ENCODE measurements at regions not wholly inside any gene's neighbourhood (a gene's known extent, or its start where the extent isn't known, plus 50 kb on each side); places are given as distances from the start of the nearest gene placed in this dataset.

DNA sequence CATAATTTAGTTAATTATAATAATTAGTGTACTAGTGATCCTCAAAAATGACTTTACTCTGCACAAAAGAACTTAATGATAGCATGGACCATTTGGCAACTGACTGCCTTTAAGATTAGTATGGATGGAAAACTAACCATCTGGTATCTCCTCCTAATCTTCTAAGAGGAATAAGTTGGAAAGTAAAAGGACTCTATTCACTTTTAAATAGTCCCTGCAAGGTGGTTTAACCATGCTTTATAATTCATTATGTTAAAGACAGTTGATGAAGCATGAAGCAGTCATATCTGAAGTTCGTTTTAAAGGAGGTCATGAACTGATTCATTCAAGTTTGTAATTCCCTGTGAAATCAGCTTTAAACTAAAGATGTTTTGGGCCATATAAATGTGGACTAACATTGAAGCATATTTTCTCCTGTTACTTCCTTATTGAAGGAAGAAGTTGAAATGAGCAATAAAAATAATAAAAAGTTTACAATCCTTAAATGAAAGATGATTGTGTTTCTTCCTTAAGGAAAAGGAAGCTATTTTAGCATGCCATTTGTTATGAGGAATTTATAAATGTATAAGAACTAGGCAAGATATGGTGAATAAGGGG, 446.0 kb downstream of the XIRP2 start:
- TF ChIP-seq, protein P1, sequence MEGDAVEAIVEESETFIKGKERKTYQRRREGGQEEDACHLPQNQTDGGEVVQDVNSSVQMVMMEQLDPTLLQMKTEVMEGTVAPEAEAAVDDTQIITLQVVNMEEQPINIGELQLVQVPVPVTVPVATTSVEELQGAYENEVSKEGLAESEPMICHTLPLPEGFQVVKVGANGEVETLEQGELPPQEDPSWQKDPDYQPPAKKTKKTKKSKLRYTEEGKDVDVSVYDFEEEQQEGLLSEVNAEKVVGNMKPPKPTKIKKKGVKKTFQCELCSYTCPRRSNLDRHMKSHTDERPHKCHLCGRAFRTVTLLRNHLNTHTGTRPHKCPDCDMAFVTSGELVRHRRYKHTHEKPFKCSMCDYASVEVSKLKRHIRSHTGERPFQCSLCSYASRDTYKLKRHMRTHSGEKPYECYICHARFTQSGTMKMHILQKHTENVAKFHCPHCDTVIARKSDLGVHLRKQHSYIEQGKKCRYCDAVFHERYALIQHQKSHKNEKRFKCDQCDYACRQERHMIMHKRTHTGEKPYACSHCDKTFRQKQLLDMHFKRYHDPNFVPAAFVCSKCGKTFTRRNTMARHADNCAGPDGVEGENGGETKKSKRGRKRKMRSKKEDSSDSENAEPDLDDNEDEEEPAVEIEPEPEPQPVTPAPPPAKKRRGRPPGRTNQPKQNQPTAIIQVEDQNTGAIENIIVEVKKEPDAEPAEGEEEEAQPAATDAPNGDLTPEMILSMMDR (IDR thresholded peaks at IDR 0.05), result no peak
- TF ChIP-seq POLR2AphosphoS5 (IDR thresholded peaks at IDR 0.05), result no peak

All from transverse colon (tissue), 4 donors.